H1 (cell line): ENCODE measurements at regions not wholly inside any gene's neighbourhood (a gene's known extent, or its start where the extent isn't known, plus 50 kb on each side); places are given as distances from the start of the nearest gene placed in this dataset.

ENCODE experiments used
- CTCF ChIA-PET: fragments of 300-600 bp; sonication (Branson Sonifier 250); formaldehyde crosslinking; loops from one replicate; lab custom pipeline; 2021; ENCODE audit not compliant: partially characterized antibody; lab: Charles Lee
- POLR2A ChIA-PET: fragments of 300-600 bp; sonication (Branson Sonifier 250); formaldehyde crosslinking; loops from one replicate; lab custom pipeline; 2021; ENCODE audit warnings: inconsistent platforms; ENCODE audit not compliant: partially characterized antibody; lab: Charles Lee
- DNase-seq, 2 experiments: peaks; one replicate each; pipeline versions ENCODE4 v3.0.0 to v3.0.0-alpha.2; 2010 to 2022; ENCODE audit warnings: low spot score in 2 of 2, low read depth in 1 of 2, mixed read lengths in 1 of 2
- FAIRE-seq: peaks from 2 replicates; lab custom pipeline; 2011; peaks lifted over from hg19 to GRCh38; lab: Jason Lieb, UNC
- H2AFZ ChIP-seq: 2 replicates; pipeline ENCODE4 v1.8.1; 2012; ENCODE audit warnings: low read length, inconsistent platforms
- H2AK5ac ChIP-seq: 2 replicates; pipeline ENCODE4 v1.6.1; 2013; ENCODE audit warnings: low read depth, low read length
- H2BK120ac ChIP-seq: replicated peaks from 2 replicates; pipeline ENCODE3; 2013; ENCODE audit warnings: low read depth, low read length, inconsistent platforms
- H2BK12ac ChIP-seq: 2 replicates; pipeline ENCODE4 v1.6.1; 2013; ENCODE audit warnings: low read depth, low read length
- H2BK15ac ChIP-seq: 2 replicates; pipeline ENCODE4 v1.6.1; 2013; ENCODE audit warnings: low read length
- H2BK20ac ChIP-seq: 2 replicates; pipeline ENCODE4 v1.6.1; 2013; ENCODE audit warnings: low read length
- H2BK5ac ChIP-seq: 2 replicates; pipeline ENCODE4 v1.6.1; 2013; ENCODE audit warnings: low read depth, low read length
- H3K14ac ChIP-seq: 2 replicates; pipeline ENCODE4 v1.6.1; 2013; ENCODE audit warnings: inconsistent platforms; ENCODE audit not compliant: insufficient read length
- H3K18ac ChIP-seq: 2 replicates; pipeline ENCODE4 v1.6.1; 2013; ENCODE audit warnings: low read length; ENCODE audit errors: extremely low read depth
- H3K23ac ChIP-seq: 2 replicates; pipeline ENCODE4 v1.6.1; 2013; ENCODE audit warnings: inconsistent platforms; ENCODE audit not compliant: insufficient read length
- H3K23me2 ChIP-seq: 2 replicates; pipeline ENCODE4 v1.6.1; 2013; ENCODE audit warnings: low read depth, low read length
- H3K27ac ChIP-seq: 2 replicates; pipeline ENCODE4 v1.6.1; 2011; ENCODE audit warnings: low read depth, low read length, inconsistent platforms
- H3K27me3 ChIP-seq, 4 experiments: replicated peaks in 1 of 4; 1 replicate in 1 of 4; 2 replicates in 3 of 4; pipeline versions ENCODE4 v1.6.1 to v1.8.1; 2011 to 2013; ENCODE audit warnings: low read length in 3 of 4, mild to moderate bottlenecking in 3 of 4, inconsistent platforms in 2 of 4, mixed read lengths in 2 of 4, moderate library complexity in 1 of 4; ENCODE audit not compliant: control insufficient read depth in 3 of 4, insufficient read depth in 3 of 4; ENCODE audit errors: extremely low read depth in 1 of 4
- H3K36me3 ChIP-seq, 4 experiments: 2 replicates each; pipeline versions ENCODE4 v1.6.1 to v1.8.1; 2011 to 2013; ENCODE audit warnings: mild to moderate bottlenecking in 4 of 4, low read length in 3 of 4, moderate library complexity in 2 of 4, control low read depth in 1 of 4, inconsistent platforms in 1 of 4; ENCODE audit not compliant: insufficient read depth in 4 of 4, control insufficient read depth in 2 of 4
- H3K4ac ChIP-seq: replicated peaks from 2 replicates; pipeline ENCODE3; 2013; ENCODE audit warnings: low read length, low read depth, mixed read lengths, inconsistent platforms; ENCODE audit not compliant: insufficient read length
- H3K4me1 ChIP-seq, 4 experiments: replicated peaks in 1 of 4; 1 replicate in 1 of 4; 2 replicates in 3 of 4; pipeline versions ENCODE4 v1.6.1 to v1.8.1; 2011 to 2013; ENCODE audit warnings: low read length in 3 of 4, inconsistent platforms in 2 of 4, mixed read lengths in 1 of 4; ENCODE audit not compliant: insufficient read depth in 4 of 4, control insufficient read depth in 3 of 4
- H3K4me2 ChIP-seq, 2 experiments: 2 replicates each; pipeline versions ENCODE4 v1.6.1 to v1.8.1; 2011 to 2013; ENCODE audit warnings: low read depth in 2 of 2, low read length in 2 of 2, control low read depth in 1 of 2, inconsistent platforms in 1 of 2, mild to moderate bottlenecking in 1 of 2; ENCODE audit not compliant: insufficient read depth in 1 of 2
- H3K4me3 ChIP-seq, 4 experiments: fragments of 200-600, 300-600 bp in 1 of 4; sonication (generic), shearing (Covaris generic), sonication (Bioruptor Twin) in 1 of 4; 2 replicates each; pipeline versions ENCODE4 v1.5.1 to v1.8.1; 2011 to 2016; ENCODE audit warnings: low read length in 4 of 4, low read depth in 3 of 4, control low read depth in 2 of 4, inconsistent platforms in 2 of 4, mild to moderate bottlenecking in 2 of 4, mixed read lengths in 1 of 4, moderate library complexity in 1 of 4; ENCODE audit not compliant: insufficient read depth in 2 of 4; ENCODE audit errors: extremely low read depth in 1 of 4
- H3K56ac ChIP-seq: replicated peaks from 2 replicates; pipeline ENCODE3; 2013; ENCODE audit warnings: low read depth, mild to moderate bottlenecking, mixed read lengths, low read length, inconsistent platforms; ENCODE audit not compliant: insufficient read length
- H3K79me1 ChIP-seq: 2 replicates; pipeline ENCODE4 v1.6.1; 2013; ENCODE audit warnings: low read depth, low read length, control low read depth
- H3K79me2 ChIP-seq, 2 experiments: 2 replicates each; pipeline versions ENCODE4 v1.6.1 to v1.8.1; 2012 to 2013; ENCODE audit warnings: low read length in 2 of 2, mild to moderate bottlenecking in 2 of 2, inconsistent platforms in 1 of 2; ENCODE audit not compliant: insufficient read depth in 2 of 2, control insufficient read depth in 1 of 2
- H3K9ac ChIP-seq, 4 experiments: replicated peaks in 1 of 4; 1 replicate in 1 of 4; 2 replicates in 3 of 4; pipeline versions ENCODE4 v1.6.1 to v1.8.1; 2011 to 2013; ENCODE audit warnings: low read depth in 3 of 4, low read length in 3 of 4, control low read depth in 2 of 4, mild to moderate bottlenecking in 2 of 4, moderate library complexity in 2 of 4, inconsistent platforms in 1 of 4; ENCODE audit errors: extremely low read depth in 1 of 4
- H3K9me3 ChIP-seq, 2 experiments: 2 replicates each; pipeline versions ENCODE4 v1.6.1 to v1.8.1; 2012 to 2013; ENCODE audit warnings: mild to moderate bottlenecking in 2 of 2, moderate library complexity in 2 of 2, control low read depth in 1 of 2, inconsistent platforms in 1 of 2, low read depth in 1 of 2, low read length in 1 of 2, mixed read lengths in 1 of 2; ENCODE audit not compliant: insufficient read depth in 2 of 2
- H4K20me1 ChIP-seq, 2 experiments: replicated peaks in 1 of 2; 2 replicates each; pipeline versions ENCODE3 to v1.8.1; 2011 to 2013; ENCODE audit warnings: inconsistent platforms in 2 of 2, low read length in 2 of 2, mild to moderate bottlenecking in 1 of 2; ENCODE audit not compliant: insufficient read depth in 2 of 2, control insufficient read depth in 1 of 2
- H4K5ac ChIP-seq: 2 replicates; pipeline ENCODE4 v1.6.1; 2013; ENCODE audit warnings: low read length, low read depth, mixed read lengths, inconsistent platforms; ENCODE audit not compliant: insufficient read length
- H4K8ac ChIP-seq: 2 replicates; pipeline ENCODE4 v1.8.0; 2013; ENCODE audit warnings: mild to moderate bottlenecking, moderate library complexity, low read length, inconsistent platforms; ENCODE audit not compliant: insufficient read depth; ENCODE audit errors: extremely low read depth
- H4K91ac ChIP-seq: replicated peaks from 2 replicates; pipeline ENCODE3; 2013; ENCODE audit warnings: low read length, mixed read lengths, inconsistent platforms; ENCODE audit not compliant: insufficient read length
- CBX5 ChIP-seq: fragments of 300-800, 300-1000 bp; sonication (generic); IDR thresholded peaks from 2 replicates; pipeline ENCODE4 v1.7.1; 2016; ENCODE audit warnings: antibody characterized with exemption, low read length, low read depth
- CBX8 ChIP-seq: fragments of 300-800, 300-1000 bp; sonication (generic); IDR thresholded peaks from 2 replicates; pipeline ENCODE4 v1.7.1; 2016; ENCODE audit warnings: low read depth, low read length, borderline replicate concordance
- CHD1 ChIP-seq: IDR thresholded peaks from 2 replicates; pipeline ENCODE4 v1.6.1; 2012; ENCODE audit warnings: low read depth, low read length, improper control_type of control experiment
- CREB1 ChIP-seq: IDR thresholded peaks from 2 replicates; pipeline ENCODE4 v1.6.1; 2012; ENCODE audit warnings: inconsistent platforms
- EZH2 ChIP-seq: fragments of 200-600 bp; sonication (generic); IDR thresholded peaks from 2 replicates; pipeline ENCODE4 v1.7.1; 2012; ENCODE audit warnings: low read depth, mild to moderate bottlenecking, moderate library complexity, low read length, inconsistent platforms; ENCODE audit not compliant: severe bottlenecking
- FOSL1 ChIP-seq: IDR thresholded peaks from 2 replicates; pipeline ENCODE4 v1.6.1; 2011; ENCODE audit warnings: mild to moderate bottlenecking, low read depth, low read length, moderate library complexity; ENCODE audit not compliant: insufficient read depth
- GTF2F1 ChIP-seq: IDR thresholded peaks from 2 replicates; pipeline ENCODE4 v1.6.1; 2012; ENCODE audit warnings: low read depth, low read length, improper control_type of control experiment, borderline replicate concordance
- HDAC6 ChIP-seq: IDR thresholded peaks from one replicate; pipeline ENCODE4 v1.7.1; 2012; ENCODE audit warnings: low read depth, mild to moderate bottlenecking, inconsistent platforms, low read length, moderate library complexity
- MAFK ChIP-seq: IDR thresholded peaks from 2 replicates; pipeline ENCODE4 v1.6.1; 2012; ENCODE audit warnings: low read depth, mild to moderate bottlenecking, improper control_type of control experiment, low read length
- POU5F1 ChIP-seq: IDR thresholded peaks from 2 replicates; pipeline ENCODE4 v1.6.1; 2011; ENCODE audit warnings: low read depth, mild to moderate bottlenecking, low read length, moderate library complexity
- SIN3A ChIP-seq, 2 experiments: IDR thresholded peaks in 1 of 2; conservative IDR thresholded peaks in 1 of 2; 2 replicates each; pipeline ENCODE4 v1.6.1; 2011 to 2012; ENCODE audit warnings: low read length in 2 of 2, improper control_type of control experiment in 1 of 2, low read depth in 1 of 2, mild to moderate bottlenecking in 1 of 2
- TAF1 ChIP-seq: IDR thresholded peaks from 2 replicates; pipeline ENCODE4 v1.6.1; 2011; ENCODE audit warnings: mild to moderate bottlenecking, low read depth, low read length
- TAF7 ChIP-seq: optimal IDR thresholded peaks from 2 replicates; pipeline ENCODE3; 2011; ENCODE audit warnings: low read depth, mild to moderate bottlenecking, inconsistent platforms, low read length, moderate library complexity, borderline replicate concordance
- TBP ChIP-seq: IDR thresholded peaks from 2 replicates; pipeline ENCODE4 v1.6.1; 2011; ENCODE audit warnings: low read depth, low read length, improper control_type of control experiment
- TEAD4 ChIP-seq: IDR thresholded peaks from 2 replicates; pipeline ENCODE4 v1.6.1; 2012; ENCODE audit warnings: low read depth, low read length, inconsistent platforms, mixed read lengths
- WGBS, 2 experiments: shearing (Covaris generic) in 1 of 2; methylation state at CpG; one replicate each; pipeline versions ENCODE4 v1.1.6 to v1.1.7; 2013 to 2015; ENCODE audit warnings: low lambda C conversion rate in 2 of 2, mixed read lengths in 2 of 2, inconsistent platforms in 1 of 2, low coverage in 1 of 2, missing lambda C conversion rate in 1 of 2; ENCODE audit not compliant: insufficient replicate concordance in 2 of 2, insufficient coverage in 1 of 2, insufficient read length in 1 of 2; ENCODE audit errors: extremely low coverage in 1 of 2, missing lambda C conversion rate in 1 of 2; 5-methylcytosine and 5-hydroxymethylcytosine counted together

DNA sequence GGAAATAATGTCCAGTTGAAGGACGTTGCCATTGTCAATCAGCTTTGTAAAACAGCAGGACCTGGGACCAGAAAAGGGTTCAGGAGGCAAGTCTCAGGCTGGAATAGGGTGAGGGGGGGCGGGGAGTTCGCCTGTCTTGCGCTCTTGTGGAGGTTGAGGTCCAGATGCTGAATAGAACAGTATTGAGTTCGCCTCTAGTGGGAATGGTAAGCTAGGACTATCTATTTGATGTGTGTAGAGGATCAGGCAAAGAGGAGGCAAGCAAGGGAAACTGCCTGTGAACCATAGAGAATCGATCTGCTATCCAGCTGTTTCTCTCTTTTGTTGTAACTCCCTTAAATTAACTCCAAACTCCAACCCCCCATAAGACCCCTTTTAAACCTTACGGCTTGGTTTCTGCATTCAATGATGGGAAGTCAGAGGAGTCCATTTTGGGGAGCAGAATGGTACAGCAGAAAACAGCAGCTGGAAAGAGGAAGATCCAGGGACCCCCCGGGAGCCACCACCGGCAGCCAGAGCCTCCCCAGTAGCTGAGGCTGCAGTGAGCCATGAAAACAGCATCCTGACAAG, 133.7 kb downstream of the SLC28A3 start:
- H3K4ac ChIP-seq = no peak overlapping the region
- no peak overlapping the region for H2BK120ac ChIP-seq
- H3K79me2 ChIP-seq = no peaks in the 10 kb centered on the region
- POLR2A ChIA-PET = no interaction called here
- no peak overlapping the region for H2AK5ac ChIP-seq
- H4K8ac ChIP-seq = no peak overlapping the region
- H2BK20ac ChIP-seq = no peak overlapping the region
- H2BK15ac ChIP-seq = no peak overlapping the region
- H3K23me2 ChIP-seq = peaks cover 7% of the 10 kb centered on the region; the same call in 1 of the 2 replicates
- DNase-seq = no peak
- H3K4me1 ChIP-seq = 0 out of 7 replicates have a peak, but pooled peaks cover 0 to 2% (median 0%) of the 10 kb centered on the region in 4 experiments
- H2AFZ ChIP-seq = peak overlapping the region; percentile 52; the same call in 1 of the 2 replicates
- no peak overlapping the region for H2BK5ac ChIP-seq
- H3K4me3 ChIP-seq = no peak overlapping the region
- CTCF ChIA-PET = interaction anchor here (0.8 to 2.1 kb wide), 4 partner anchors 19 to 54 kb away, joined by 3 to 5 read pairs (median 3); no protein-coding TSS in a partner anchor
- H3K4me2 ChIP-seq = no peak overlapping the region
- no peaks in the 10 kb centered on the region for H3K79me1 ChIP-seq
- no peak overlapping the region for H3K23ac ChIP-seq
- H3K56ac ChIP-seq = no peak overlapping the region
- H4K91ac ChIP-seq = no peak overlapping the region
- no peaks in the 10 kb centered on the region for H3K9me3 ChIP-seq
- no peak for FAIRE-seq
- H4K20me1 ChIP-seq = peaks cover 0 to 3% of the 10 kb centered on the region in 2 experiments
- no peak overlapping the region for H3K14ac ChIP-seq
- H3K36me3 ChIP-seq = no peaks in the 10 kb centered on the region; a peak in 2 of 8 replicates
- H4K5ac ChIP-seq = no peak overlapping the region
- no peak overlapping the region for H3K9ac ChIP-seq
- no peak overlapping the region for H2BK12ac ChIP-seq
- H3K27ac ChIP-seq = no peak overlapping the region
- no peak overlapping the region for H3K18ac ChIP-seq
- WGBS, 2 experiments = 82% methylated on average over 9 of the region's 9 CpGs; no CpG with 5 or more reads in 1 of the 2 experiments
- no peaks in the 10 kb centered on the region for H3K27me3 ChIP-seq
- TF ChIP-seq CHD1 (no peak), FOSL1 (no peak), TAF1 (no peak), POU5F1 (no peak), SIN3A (conservative IDR thresholded peaks at IDR 0.05 in 1 of 2, IDR thresholded peaks at IDR 0.05 in 1 of 2; ENCODE audit: low read depth in 1 of 2, low read length in 2 of 2) (no peak), HDAC6 (no peak), CBX8 (no peak), CREB1 (no peak), TBP (no peak), CBX5 (no peak), EZH2 (no peak), MAFK (no peak), GTF2F1 (no peak), TEAD4 (no peak), TAF7 (no peak)
